ENCODE measurements at regions not wholly inside any gene's neighbourhood (a gene's known extent, or its start where the extent isn't known, plus 50 kb on each side); places are given as distances from the start of the nearest gene placed in this dataset.
"Not testable (repeated sequence)": the region's sequence is repeated elsewhere in the genome, so short reads cannot be mapped to it uniquely, and the experiment has no call there.

DNA sequence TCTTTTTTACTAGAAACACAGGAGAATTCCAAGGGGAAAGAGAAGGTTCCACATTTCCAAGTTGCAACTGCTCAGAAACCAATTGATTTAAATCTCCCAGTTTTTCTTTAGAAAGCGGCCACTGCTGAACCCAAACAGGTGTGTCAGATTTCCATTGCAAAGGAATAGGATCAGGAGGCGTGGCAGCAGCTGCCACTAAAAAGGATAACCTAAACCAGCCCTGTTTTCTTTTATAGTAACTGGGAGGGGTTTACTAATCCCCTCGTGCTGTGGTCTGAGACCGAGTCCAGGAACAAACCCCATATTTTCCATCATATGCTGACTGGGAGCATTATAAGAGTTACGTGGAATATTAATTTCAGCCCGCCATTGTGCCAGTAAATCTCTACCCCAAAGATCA is 1504.0 kb downstream of the UQCRFS1 start:
- TF ChIP-seq, protein P1, sequence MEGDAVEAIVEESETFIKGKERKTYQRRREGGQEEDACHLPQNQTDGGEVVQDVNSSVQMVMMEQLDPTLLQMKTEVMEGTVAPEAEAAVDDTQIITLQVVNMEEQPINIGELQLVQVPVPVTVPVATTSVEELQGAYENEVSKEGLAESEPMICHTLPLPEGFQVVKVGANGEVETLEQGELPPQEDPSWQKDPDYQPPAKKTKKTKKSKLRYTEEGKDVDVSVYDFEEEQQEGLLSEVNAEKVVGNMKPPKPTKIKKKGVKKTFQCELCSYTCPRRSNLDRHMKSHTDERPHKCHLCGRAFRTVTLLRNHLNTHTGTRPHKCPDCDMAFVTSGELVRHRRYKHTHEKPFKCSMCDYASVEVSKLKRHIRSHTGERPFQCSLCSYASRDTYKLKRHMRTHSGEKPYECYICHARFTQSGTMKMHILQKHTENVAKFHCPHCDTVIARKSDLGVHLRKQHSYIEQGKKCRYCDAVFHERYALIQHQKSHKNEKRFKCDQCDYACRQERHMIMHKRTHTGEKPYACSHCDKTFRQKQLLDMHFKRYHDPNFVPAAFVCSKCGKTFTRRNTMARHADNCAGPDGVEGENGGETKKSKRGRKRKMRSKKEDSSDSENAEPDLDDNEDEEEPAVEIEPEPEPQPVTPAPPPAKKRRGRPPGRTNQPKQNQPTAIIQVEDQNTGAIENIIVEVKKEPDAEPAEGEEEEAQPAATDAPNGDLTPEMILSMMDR (IDR thresholded peaks at IDR 0.05 in 8 of 11, conservative IDR thresholded peaks at IDR 0.05 in 3 of 11) = not testable (repeated sequence)
- TF ChIP-seq POLR2AphosphoS5 (IDR thresholded peaks at IDR 0.05) = not testable (repeated sequence)

Data from spleen (tissue), 7 donors.